H9 (cell line): ENCODE measurements at regions not wholly inside any gene's neighbourhood (a gene's known extent, or its start where the extent isn't known, plus 50 kb on each side); places are given as distances from the start of the nearest gene placed in this dataset.

Experiments used
- DNase-seq: peaks from one replicate; pipeline ENCODE4 v3.0.0-alpha.2; 2017
- H2AFZ ChIP-seq: one replicate; pipeline ENCODE4 v1.6.1; 2013; ENCODE audit warnings: mild to moderate bottlenecking, low read length, control low read depth, moderate library complexity
- H2AK5ac ChIP-seq: 2 replicates; pipeline ENCODE4 v1.6.1; 2013; ENCODE audit warnings: low read length, control low read depth, mixed read lengths; ENCODE audit not compliant: insufficient read length
- H2BK120ac ChIP-seq: one replicate; pipeline ENCODE4 v1.6.1; 2013; ENCODE audit warnings: low read depth, mild to moderate bottlenecking, low read length, control low read depth, inconsistent platforms; ENCODE audit not compliant: poor library complexity, severe bottlenecking
- H2BK12ac ChIP-seq: 2 replicates; pipeline ENCODE4 v1.6.1; 2013; ENCODE audit warnings: low read length, control low read depth, mixed read lengths, low read depth; ENCODE audit not compliant: insufficient read length
- H2BK15ac ChIP-seq: 2 replicates; pipeline ENCODE4 v1.6.1; 2013; ENCODE audit warnings: low read depth, low read length, control low read depth
- H2BK20ac ChIP-seq: one replicate; pipeline ENCODE4 v1.6.1; 2013; ENCODE audit warnings: low read depth, mild to moderate bottlenecking, low read length, control low read depth, inconsistent platforms; ENCODE audit not compliant: poor library complexity, severe bottlenecking
- H2BK5ac ChIP-seq: 2 replicates; pipeline ENCODE4 v1.6.1; 2013; ENCODE audit warnings: low read length, control low read depth, mixed read lengths; ENCODE audit not compliant: insufficient read length
- H3K14ac ChIP-seq: 2 replicates; pipeline ENCODE4 v1.6.1; 2013; ENCODE audit warnings: low read length, control low read depth; ENCODE audit not compliant: insufficient read depth
- H3K18ac ChIP-seq: 2 replicates; pipeline ENCODE4 v1.6.1; 2013; ENCODE audit warnings: low read depth, mild to moderate bottlenecking, mixed read lengths, low read length, control low read depth; ENCODE audit not compliant: insufficient read length
- H3K23ac ChIP-seq: 2 replicates; pipeline ENCODE4 v1.6.1; 2013; ENCODE audit warnings: low read length, control low read depth, mixed read lengths, low read depth; ENCODE audit not compliant: insufficient read length
- H3K23me2 ChIP-seq: 2 replicates; pipeline ENCODE4 v1.6.1; 2013; ENCODE audit warnings: low read depth, mild to moderate bottlenecking, mixed read lengths, low read length, control low read depth; ENCODE audit not compliant: insufficient read length, poor library complexity, severe bottlenecking
- H3K27ac ChIP-seq: 2 replicates; pipeline ENCODE4 v1.5.1; 2013; ENCODE audit warnings: low read length, control low read depth, mixed read lengths, low read depth; ENCODE audit not compliant: insufficient read length
- H3K27me3 ChIP-seq: 2 replicates; pipeline ENCODE4 v1.6.1; 2013; ENCODE audit warnings: low read length, control low read depth, inconsistent platforms; ENCODE audit not compliant: insufficient read depth
- H3K4ac ChIP-seq: 2 replicates; pipeline ENCODE4 v1.6.1; 2013; ENCODE audit warnings: low read depth, mild to moderate bottlenecking, control low read depth, inconsistent platforms, low read length, moderate library complexity
- H3K4me1 ChIP-seq: 2 replicates; pipeline ENCODE4 v1.6.1; 2013; ENCODE audit warnings: low read length, control low read depth, inconsistent platforms; ENCODE audit not compliant: insufficient read depth
- H3K4me2 ChIP-seq: 2 replicates; pipeline ENCODE4 v1.6.1; 2013; ENCODE audit warnings: low read length, control low read depth, mixed read lengths; ENCODE audit not compliant: insufficient read length, insufficient read depth
- H3K56ac ChIP-seq: 2 replicates; pipeline ENCODE4 v1.6.1; 2013; ENCODE audit warnings: low read depth, mild to moderate bottlenecking, mixed read lengths, low read length, control low read depth; ENCODE audit not compliant: insufficient read length
- H3K79me1 ChIP-seq: 2 replicates; pipeline ENCODE4 v1.6.1; 2013; ENCODE audit warnings: low read depth, mild to moderate bottlenecking, moderate library complexity, low read length, control low read depth, inconsistent platforms; ENCODE audit not compliant: insufficient read depth, poor library complexity, severe bottlenecking
- H3K79me2 ChIP-seq: 2 replicates; pipeline ENCODE4 v1.6.1; 2013; ENCODE audit warnings: low read length, control low read depth, inconsistent platforms; ENCODE audit not compliant: insufficient read depth
- H3K9ac ChIP-seq: 2 replicates; pipeline ENCODE4 v1.6.1; 2013; ENCODE audit warnings: low read length, control low read depth, mixed read lengths; ENCODE audit not compliant: insufficient read length; ENCODE audit errors: extremely low read depth
- H3K9me3 ChIP-seq: one replicate; pipeline ENCODE4 v1.6.1; 2013; ENCODE audit warnings: low read depth, low read length, inconsistent platforms; ENCODE audit not compliant: control insufficient read depth
- H3T11ph ChIP-seq: one replicate; pipeline ENCODE4 v1.6.1; 2013; ENCODE audit warnings: mild to moderate bottlenecking, low read length, control low read depth, inconsistent platforms
- H4K20me1 ChIP-seq: one replicate; pipeline ENCODE4 v1.6.1; 2013; ENCODE audit not compliant: control insufficient read depth, insufficient read length, insufficient read depth
- H4K5ac ChIP-seq: 2 replicates; pipeline ENCODE4 v1.6.1; 2013; ENCODE audit warnings: low read depth, mild to moderate bottlenecking, mixed read lengths, low read length, control low read depth; ENCODE audit not compliant: insufficient read length
- H4K8ac ChIP-seq: replicated peaks from 2 replicates; pipeline ENCODE4 v1.6.1; 2013; ENCODE audit warnings: low read length, control low read depth, mixed read lengths, low read depth; ENCODE audit not compliant: insufficient read length
- H4K91ac ChIP-seq: 2 replicates; pipeline ENCODE4 v1.6.1; 2013; ENCODE audit warnings: low read depth, mild to moderate bottlenecking, moderate library complexity, mixed read lengths, low read length, control low read depth; ENCODE audit not compliant: insufficient read length
- H3K27ac Mint-ChIP-seq, 3 experiments: 2 replicates in 2 of 3; 3 replicates in 1 of 3; pipeline ENCODE4 v1.8.0; 2020 to 2021; ENCODE audit warnings: mixed read lengths in 3 of 3, mild to moderate bottlenecking in 1 of 3, moderate library complexity in 1 of 3
- H3K27me3 Mint-ChIP-seq: 2 replicates; pipeline ENCODE4 v1.8.0; 2021; ENCODE audit warnings: low read depth, mild to moderate bottlenecking, moderate library complexity, mixed read lengths
- H3K36me3 Mint-ChIP-seq, 3 experiments: 2 replicates in 2 of 3; 3 replicates in 1 of 3; pipeline ENCODE4 v1.8.0; 2020 to 2021; ENCODE audit warnings: low read depth in 3 of 3, mixed read lengths in 3 of 3; ENCODE audit not compliant: insufficient read depth in 1 of 3
- H3K4me1 Mint-ChIP-seq, 2 experiments: 2 replicates each; pipeline ENCODE4 v1.8.0; 2020; ENCODE audit warnings: mixed read lengths in 2 of 2
- H3K4me3 Mint-ChIP-seq, 2 experiments: 2 replicates in 1 of 2; 3 replicates in 1 of 2; pipeline ENCODE4 v1.8.0; 2020 to 2021; ENCODE audit warnings: mild to moderate bottlenecking in 2 of 2, mixed read lengths in 2 of 2, moderate library complexity in 1 of 2
- H3K9me3 Mint-ChIP-seq, 2 experiments: 2 replicates in 1 of 2; 3 replicates in 1 of 2; pipeline ENCODE4 v1.8.0; 2020; ENCODE audit warnings: mild to moderate bottlenecking in 2 of 2, mixed read lengths in 2 of 2, moderate library complexity in 1 of 2
- CTCF ChIP-seq: fragments of 200-600 bp; sonication (generic); conservative IDR thresholded peaks from 3 replicates; pipeline ENCODE4 v1.8.0; 2021; ENCODE audit warnings: antibody characterized with exemption, mild to moderate bottlenecking
- WGBS: extraction: QIAGEN DNeasy Blood & Tissue Kit; methylation state at CpG from one replicate; pipeline ENCODE4 v1.1.7; 2013; ENCODE audit warnings: missing lambda C conversion rate, low lambda C conversion rate, mixed read lengths; ENCODE audit not compliant: insufficient read length; ENCODE audit errors: extremely low coverage; 5-methylcytosine and 5-hydroxymethylcytosine counted together

GRCh38 chr14:101355284-101355683, 206.0 kb upstream of the DIO3 start:
- no peak overlapping the region for H3K23ac ChIP-seq
- peaks cover 0 to 14% (median 4%) of the 10 kb centered on the region in 3 experiments; a peak in 2 of 7 replicates for H3K36me3 Mint-ChIP-seq
- no CpG with 5 or more reads among the region's 5 CpGs for WGBS
- H3K4me2 ChIP-seq = no peak overlapping the region
- no peaks in the 10 kb centered on the region for H3K79me1 ChIP-seq
- H2BK5ac ChIP-seq = no peak overlapping the region
- no peaks in the 10 kb centered on the region for H4K20me1 ChIP-seq
- H3K9ac ChIP-seq = no peak overlapping the region
- H3K9me3 Mint-ChIP-seq = peaks cover 16 to 21% of the 10 kb centered on the region in 2 experiments
- H3K79me2 ChIP-seq = no peaks in the 10 kb centered on the region
- no peak overlapping the region for H2BK15ac ChIP-seq
- H3K18ac ChIP-seq = no peak overlapping the region
- H3K4me3 Mint-ChIP-seq = no peak overlapping the region
- H2BK12ac ChIP-seq = no peak overlapping the region
- peaks cover 6 to 9% of the 10 kb centered on the region in 2 experiments for H3K4me1 Mint-ChIP-seq
- no peak for TF ChIP-seq CTCF
- no peaks in the 10 kb centered on the region for H3K4me1 ChIP-seq
- H3K4ac ChIP-seq = no peak overlapping the region
- no peak overlapping the region for H2BK20ac ChIP-seq
- no peaks in the 10 kb centered on the region for H3K23me2 ChIP-seq
- H2BK120ac ChIP-seq = no peak overlapping the region
- no peak overlapping the region for H4K91ac ChIP-seq
- no peak overlapping the region for H3K14ac ChIP-seq
- H3T11ph ChIP-seq = no peak overlapping the region
- no peak overlapping the region for H4K8ac ChIP-seq
- peak; percentile 8 for DNase-seq
- H3K27ac Mint-ChIP-seq = no peak overlapping the region
- H4K5ac ChIP-seq = no peak overlapping the region
- H3K56ac ChIP-seq = no peak overlapping the region
- no peaks in the 10 kb centered on the region for H3K9me3 ChIP-seq
- H2AK5ac ChIP-seq = no peak overlapping the region
- H3K27me3 ChIP-seq = no peaks in the 10 kb centered on the region
- H2AFZ ChIP-seq = no peak overlapping the region
- no peak overlapping the region for H3K27ac ChIP-seq
- peaks cover 7% of the 10 kb centered on the region for H3K27me3 Mint-ChIP-seq
